MM.1S (cell line): ENCODE measurements at regions not wholly inside any gene's neighbourhood (a gene's known extent, or its start where the extent isn't known, plus 50 kb on each side); places are given as distances from the start of the nearest gene placed in this dataset.

Source experiments
- CTCF ChIP-seq: fragments of 300-600 bp; sonication (generic); IDR thresholded peaks from 2 replicates; pipeline ENCODE4 v1.5.1; 2016; ENCODE audit warnings: antibody characterized with exemption, low read length, mixed read lengths
- EZH2phosphoT487 ChIP-seq: fragments of 300-600 bp; sonication (generic); IDR thresholded peaks from 2 replicates; pipeline ENCODE4 v1.6.1; 2018; ENCODE audit warnings: antibody characterized with exemption, low read length

DNA sequence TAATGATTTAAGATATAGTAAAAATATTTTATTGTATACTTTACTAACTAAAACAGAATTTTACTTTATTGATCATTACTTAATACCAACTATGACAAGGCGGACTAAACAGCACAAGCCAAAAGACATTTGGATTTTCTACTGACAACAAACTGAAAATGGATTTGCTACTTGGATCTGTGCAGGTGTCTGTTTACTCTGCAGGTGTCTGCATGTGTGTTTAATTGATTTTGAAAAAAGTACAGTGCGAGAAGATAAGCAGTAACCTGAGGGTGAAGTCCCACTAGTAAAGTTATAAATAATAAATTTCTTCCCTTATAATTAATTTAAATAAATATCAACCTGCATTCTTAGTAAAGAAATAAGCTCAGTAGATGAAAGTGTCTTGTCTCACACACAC lies 696.8 kb upstream of the MBL2 start:
- no peak for TF ChIP-seq CTCF
- TF ChIP-seq EZH2phosphoT487: no peak
